Astrocyte (in vitro differentiated cells and primary cell): ENCODE measurements at regions not wholly inside any gene's neighbourhood (a gene's known extent, or its start where the extent isn't known, plus 50 kb on each side); places are given as distances from the start of the nearest gene placed in this dataset.
"Not testable (repeated sequence)": the region's sequence is repeated elsewhere in the genome, so short reads cannot be mapped to it uniquely, and the experiment has no call there.

Source experiments
- CTCF ChIP-seq: IDR thresholded peaks from 2 replicates; pipeline ENCODE4 v1.5.1; 2011; ENCODE audit warnings: low read depth, mild to moderate bottlenecking, inconsistent platforms, low read length, moderate library complexity; ENCODE audit not compliant: insufficient read depth
- EZH2 ChIP-seq: IDR thresholded peaks from 2 replicates; pipeline ENCODE4 v1.6.1; 2012; ENCODE audit warnings: mild to moderate bottlenecking, low read length, inconsistent platforms; ENCODE audit not compliant: insufficient read depth

GRCh38 chr6:119490050-119490449 lies 140.5 kb upstream of the MAN1A1 start:
- TF ChIP-seq CTCF, EZH2: not testable (repeated sequence)
